HUDEP-2 (cell line): ENCODE measurements at regions not wholly inside any gene's neighbourhood (a gene's known extent, or its start where the extent isn't known, plus 50 kb on each side); places are given as distances from the start of the nearest gene placed in this dataset.
A peak's percentile ranks its signal among the peaks of the same experiment; 100 is the strongest.

Source experiments
- DNase-seq, 76 experiments: peaks; one replicate each; lab custom pipeline; 2025; ENCODE audit not compliant: unreplicated experiment in 76 of 76; lab: John Stamatoyannopoulos, UW

DNA sequence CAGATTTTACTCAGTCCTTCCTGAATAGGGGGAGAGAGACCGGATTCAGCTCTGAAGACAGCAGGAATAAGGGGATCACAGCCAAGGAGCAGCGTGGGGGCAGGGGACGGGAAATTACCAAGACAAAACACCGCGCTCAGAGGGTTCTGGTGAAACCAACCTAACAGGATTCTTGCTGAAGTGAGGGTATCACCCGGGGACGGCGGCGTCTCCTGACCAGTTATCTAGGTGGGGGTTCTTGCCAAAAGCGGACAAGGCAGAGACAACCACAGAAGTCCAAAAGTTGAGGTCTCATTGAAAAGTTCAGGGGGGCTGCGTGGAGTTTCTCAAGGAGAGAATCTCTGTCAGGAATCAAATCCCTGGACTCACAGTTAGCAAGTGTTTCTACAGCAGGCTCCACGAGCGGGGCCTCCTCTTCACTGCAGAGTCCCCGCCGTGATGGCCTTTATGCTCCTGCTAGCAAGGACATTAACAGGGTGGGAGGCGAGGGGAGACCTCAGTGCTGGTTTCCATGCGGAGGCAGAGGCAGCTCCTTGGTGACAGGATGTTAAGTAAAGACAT is 291.0 kb downstream of the BRD1 start:
- no peak for DNase-seq

DNA sequence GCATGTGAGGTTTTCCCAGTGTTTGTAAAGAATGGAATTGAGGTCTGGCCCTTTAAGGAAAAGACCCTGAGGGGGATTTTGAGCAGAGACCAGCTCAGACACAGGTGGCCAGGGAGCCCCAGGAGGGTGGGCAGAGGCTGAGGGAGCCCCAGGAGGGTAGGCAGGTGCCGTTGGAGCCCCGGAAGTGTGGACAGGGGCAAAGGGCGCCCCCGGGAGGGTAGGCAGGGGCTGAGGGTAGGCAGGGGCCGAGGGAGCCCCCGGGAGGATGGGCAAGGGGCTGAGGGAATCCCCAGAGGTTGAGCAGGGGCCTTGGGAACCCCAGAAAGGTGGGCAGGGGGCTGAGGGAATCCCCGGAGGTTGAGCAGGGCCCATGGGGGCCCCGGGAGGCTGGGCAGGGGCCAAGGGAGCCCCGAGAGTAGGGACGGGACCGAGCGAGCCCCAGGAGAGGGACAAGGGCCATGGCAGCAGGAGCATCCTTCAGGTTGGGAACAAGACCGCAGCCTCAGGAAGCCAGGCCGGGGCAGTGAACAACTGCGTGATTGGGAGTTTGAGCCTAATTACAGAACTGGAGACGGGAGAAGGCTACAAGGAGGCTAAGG is 292.0 kb downstream of the BRD1 start:
- no peak for DNase-seq

DNA sequence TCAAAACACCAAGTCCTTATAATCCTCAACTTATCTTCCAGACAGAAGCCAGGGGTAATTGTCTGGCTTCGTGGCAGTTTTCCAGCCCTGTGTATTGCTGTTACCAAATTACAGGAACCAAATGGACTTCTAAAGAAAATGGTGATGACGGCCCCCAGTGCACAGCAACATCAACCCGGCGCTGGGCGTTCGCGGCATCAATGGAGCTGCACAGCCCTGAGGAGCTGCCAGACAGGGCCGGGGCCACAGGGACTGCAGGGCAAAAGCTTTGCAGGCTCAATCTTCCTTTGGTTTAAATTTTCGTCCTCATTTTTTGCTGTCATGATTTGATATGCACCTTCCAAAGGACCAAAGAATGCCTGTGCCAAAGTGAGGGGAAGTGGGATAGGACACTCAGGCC is 292.5 kb downstream of the BRD1 start:
- no peak for DNase-seq

DNA sequence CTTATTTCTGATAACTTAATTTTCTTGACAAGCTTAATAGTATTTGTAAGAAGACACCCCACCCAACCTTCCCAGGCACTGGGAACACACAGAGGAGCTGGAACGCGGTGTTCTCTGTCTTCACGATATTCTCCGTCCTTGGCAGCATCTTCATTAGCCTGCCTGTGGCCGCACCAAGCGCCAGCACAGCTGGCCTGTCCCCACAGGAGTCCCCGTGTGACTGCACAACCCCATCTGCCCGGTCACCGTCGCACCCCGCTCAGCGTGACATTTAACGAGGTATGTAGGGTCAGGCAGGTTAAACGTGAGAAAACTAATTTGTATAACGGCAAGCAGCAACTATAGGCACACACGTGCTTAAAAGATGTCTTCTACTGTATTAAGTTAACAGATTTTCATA is 293.3 kb downstream of the BRD1 start:
- no peak for DNase-seq

DNA sequence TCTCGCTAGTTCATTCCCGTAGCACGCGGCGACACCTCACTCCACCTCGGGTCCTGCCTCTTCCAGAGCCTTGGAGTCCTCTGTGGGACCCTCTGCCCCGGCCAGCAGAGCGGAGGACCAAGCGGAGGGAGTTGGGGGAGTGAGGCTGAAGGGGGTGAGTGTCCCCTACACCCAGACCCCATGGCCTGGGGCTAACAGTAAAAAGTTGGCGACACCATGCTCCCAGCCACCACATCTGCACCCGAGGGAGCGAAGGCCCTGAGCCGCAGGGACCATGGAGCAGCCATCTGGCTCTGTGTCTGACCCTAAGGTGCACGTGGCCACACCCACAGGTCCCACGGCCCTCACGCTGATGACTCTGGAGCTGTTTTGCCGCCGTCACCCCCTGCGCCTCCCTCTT is 293.8 kb downstream of the BRD1 start:
- no peak for DNase-seq

DNA sequence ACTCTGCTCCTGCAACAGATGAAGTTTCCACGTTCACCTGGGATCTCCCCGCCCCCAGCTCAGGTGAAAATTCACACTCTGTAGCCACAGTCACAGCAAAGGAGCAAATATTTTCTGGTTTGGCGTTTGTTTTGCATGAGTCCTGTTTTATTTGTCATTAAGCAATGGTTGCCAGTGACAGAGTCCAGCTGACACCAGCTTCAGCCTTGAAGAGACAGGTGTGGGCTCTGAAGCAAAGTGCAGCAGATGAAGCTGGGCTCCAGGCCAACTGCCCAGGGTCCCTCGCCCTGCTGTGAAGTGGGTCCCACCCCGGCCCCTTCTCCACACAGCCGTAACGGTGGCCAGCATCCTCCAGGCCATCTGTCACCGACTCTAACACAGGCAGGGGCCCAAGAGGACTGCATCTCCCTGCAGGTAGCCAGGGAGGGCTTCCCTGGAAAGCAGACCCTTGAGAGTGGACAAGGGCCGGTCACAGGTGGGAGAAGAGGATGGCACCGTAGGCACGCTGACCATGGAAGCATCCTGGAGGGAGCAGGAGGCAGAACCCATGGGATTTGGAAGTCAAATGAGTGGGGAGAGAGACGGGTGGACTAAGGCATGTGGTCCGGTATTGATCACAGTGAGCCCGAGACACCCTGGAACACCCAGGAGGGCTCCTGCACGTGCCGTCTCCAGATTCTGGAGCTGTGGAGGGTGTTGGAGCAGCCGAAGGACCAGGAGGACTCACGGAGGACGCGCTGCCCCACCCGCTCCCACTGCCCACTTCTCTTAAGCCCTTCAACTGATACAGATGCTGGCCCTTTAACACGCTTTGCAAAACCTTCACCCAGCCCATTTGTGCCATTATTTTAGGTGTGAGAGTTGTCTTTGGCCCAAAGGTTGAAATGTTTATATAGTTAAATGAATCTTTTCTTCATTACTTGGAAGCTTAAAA is 294.5 kb downstream of the BRD1 start:
- DNase-seq, result no peak

DNA sequence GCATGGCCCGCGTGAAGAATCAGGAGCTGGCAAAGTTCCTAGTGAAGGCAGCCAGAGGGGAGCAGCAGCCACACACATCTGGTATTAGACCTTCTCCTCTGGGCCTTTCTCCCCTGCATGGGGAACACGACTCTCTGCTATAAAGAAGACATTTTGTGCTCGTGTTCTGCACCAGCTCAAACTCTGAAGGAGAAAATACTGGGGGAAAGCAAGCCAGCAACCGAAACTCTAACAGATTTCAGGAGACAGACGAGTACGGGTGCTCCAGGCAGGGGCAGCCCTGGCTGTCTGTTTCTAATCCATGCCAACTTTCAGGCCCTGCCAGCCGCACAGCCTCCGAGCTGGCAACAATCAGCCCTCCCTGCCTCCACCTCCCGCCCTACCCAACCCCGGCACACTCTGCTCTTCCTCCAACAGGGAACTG is 296.3 kb downstream of the BRD1 start:
- no peak for DNase-seq

DNA sequence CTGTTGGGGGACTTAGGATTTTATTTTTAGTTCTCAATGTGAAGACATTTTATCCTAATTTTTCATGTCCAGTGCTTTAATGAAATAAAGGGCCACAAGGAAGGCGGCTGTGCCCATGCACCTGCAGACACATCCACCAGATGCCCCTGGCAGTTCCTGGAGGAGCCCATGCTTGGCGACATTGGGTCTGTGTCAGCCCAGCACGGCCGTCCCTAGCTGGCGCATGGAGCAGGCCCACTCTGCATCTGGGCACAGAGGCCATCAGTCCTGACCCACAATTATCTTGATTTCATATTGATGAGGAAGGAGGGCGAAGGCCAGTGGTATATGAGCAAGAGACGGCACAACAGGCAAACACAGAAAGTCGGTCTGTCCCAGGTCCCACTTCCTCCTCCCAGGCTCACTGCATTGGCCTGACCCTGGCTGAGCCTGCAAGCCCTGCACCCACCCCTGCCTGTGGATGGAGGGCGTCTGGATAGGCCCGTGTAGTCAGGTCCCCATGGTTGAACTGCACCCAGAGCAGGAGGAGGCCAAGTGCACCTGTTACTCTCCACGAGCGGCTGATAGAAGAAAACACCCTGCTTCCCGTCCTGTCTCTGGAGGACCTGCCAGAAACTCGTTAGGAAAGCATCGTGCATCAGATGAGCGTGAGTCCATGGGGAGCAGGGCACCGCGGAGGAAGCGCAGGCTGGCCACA is 296.9 kb downstream of the BRD1 start:
- DNase-seq, result no peak

- DNase-seq, result no peak
Measured at GRCh38 chr22:49528420-49528720, 299.3 kb downstream of the BRD1 start.

DNA sequence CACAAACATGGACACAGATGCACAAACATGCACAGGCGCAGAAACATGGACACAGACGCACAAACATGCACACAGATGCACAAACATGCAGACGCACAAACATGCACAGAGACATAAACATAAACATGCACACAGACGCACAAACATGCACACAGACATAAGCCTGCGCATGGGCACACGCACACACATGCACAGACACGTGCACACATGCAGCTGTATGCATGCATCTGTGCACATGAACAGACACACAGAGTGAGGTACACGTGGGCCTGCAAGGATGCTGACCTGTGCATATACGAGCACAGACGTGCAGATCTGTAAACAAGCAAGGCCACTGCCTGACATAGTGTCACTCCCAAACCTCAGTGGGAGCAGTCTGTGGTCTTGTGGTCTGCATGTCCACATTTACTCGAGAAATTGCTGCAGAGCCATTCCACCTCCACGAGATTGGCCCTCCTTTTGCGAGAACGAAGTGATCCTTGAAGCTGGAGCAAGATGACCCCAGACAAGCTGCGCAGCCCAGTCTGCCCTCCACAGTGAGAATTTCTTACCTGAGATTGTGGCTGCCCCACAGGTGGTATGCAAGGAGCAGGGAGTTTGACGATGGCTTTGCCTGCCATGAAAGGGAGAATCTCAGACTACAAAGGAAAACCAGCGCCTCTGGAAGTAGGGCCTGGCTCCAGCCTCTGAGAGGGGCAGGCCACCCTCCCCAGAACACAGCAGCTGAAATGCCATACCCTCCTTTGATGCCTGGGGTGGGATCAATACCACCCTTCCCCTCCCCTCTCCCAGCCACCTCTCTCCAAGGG is 299.9 kb downstream of the BRD1 start:
- no peak for DNase-seq

GRCh38 chr22:49525801-49526535 is 301.7 kb downstream of the BRD1 start:
- DNase-seq, result peak in 7 of 76 experiments; percentile 1 to 35 (median 22)

DNA sequence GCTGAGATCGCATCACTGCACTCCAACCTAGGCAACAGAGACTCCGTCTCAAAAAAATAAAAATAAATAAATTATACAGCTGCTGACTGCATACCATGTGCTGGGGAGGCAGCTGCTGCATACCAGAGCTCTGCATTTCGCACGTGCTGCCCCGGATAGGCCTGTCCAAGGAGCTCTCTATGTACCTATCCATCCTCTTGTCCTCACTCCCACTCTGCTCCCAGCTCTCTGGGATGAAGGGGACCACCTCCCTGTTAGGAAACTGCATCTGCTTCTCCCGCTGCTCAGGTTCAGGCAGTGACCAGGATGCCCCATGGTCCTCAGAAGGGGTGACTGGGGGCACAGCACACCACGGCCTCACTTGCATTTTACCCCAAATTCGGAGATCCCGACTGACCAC is 302.3 kb downstream of the BRD1 start:
- DNase-seq, result no peak

DNA sequence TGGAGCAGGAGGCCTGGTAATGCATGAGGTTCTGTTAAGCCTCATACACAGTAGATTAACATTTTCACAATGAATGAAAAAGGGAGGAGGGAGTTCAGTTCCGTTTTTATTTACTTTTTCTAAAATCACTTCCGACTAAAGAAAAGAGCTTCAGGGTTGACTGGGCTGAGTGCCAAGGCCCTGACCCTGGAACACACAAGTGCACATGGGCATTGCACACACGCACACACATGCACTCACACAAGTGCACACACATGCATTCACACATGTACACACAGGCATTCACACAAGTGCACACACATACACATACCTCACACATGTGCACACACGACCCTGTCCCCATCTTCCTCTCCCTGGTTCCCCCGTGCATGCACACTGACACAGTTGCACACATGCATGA is 303.3 kb downstream of the BRD1 start:
- no peak for DNase-seq

DNA sequence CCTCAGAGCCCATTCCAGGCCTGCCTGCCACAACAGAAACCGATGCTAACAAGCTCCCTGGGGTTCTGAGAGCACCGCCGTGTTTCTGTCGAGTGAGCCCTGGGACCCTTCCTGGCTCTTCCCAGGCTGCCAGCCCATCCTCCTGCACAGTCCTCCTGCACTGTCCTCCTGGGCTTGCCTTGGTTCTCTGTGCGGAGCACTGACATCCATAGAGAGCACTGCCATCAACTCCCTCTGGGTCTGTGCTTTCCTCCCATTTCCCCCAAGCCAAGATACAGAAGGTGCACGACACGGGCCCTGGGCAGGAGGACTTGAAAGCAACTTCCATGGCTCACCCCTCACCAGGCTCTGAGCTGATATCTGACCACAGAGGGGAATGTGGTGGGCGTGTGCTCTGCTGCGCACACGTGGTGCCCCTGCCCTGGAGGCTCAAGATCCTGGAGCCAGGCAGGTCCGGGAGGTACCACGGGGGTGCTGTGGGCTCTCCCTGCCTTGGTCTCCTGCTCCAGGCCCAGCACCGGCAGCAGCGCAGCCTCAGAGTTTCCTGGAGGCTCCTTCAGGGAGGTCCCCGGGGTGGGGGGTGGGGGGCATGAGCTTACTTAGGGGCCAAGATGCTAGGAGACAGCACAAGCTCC is 304.2 kb downstream of the BRD1 start:
- no peak for DNase-seq

GRCh38 chr22:49522582-49523373 is 304.9 kb downstream of the BRD1 start:
- no peak for DNase-seq

DNA sequence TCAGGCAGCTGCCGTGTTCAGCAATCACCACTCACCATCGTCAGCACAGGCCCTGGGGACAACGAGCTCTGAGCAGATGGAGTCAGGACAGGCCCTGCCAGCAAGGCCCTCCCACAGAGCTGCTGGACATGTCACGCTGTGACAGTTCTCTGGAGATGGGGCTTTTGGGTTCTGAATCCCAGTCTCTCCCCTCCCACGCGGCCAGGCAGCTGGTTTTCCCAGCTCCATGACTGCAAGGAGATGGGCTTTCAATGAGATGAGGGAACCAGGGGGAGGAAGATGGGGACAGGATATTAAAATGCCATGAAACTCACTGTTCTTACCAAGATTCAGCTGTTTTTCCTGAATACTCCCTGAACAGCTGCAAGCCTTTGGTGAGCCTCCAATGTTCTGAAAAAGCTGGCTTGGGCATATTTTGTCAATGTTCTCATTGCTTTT is 305.9 kb downstream of the BRD1 start:
- no peak for DNase-seq

DNA sequence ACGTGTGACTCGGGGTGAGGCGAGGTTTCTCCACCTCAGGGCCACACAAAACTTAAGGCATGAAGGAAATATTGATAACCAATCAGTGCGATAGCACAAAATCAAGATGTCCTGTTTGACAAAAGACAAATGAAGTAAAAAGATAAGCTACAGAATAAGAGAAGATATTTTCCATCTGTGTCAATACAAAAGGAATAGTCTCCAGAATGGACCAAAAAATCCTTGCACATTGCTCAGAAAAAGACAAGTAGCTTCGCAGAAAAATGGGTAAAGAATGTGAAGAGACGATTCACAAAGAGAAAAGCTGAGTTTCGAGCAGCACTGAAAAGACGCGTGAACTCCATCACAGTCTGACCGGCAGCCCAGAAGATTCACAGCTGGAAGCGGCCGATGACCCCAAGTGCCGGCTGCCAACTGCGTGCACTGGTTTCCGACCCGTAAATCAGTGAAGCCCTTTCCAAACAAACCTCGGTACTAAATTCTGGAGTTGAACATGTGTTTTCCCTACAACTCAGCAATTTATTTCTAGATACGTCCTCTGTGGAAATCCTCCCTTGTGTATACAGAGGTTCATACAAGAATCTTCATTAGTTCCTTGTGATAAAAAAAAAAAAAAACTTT is 308.4 kb downstream of the BRD1 start:
- no peak for DNase-seq

GRCh38 chr22:49518436-49518970 is 309.2 kb downstream of the BRD1 start:
- no peak for DNase-seq
